ENCODE measurements at regions not wholly inside any gene's neighbourhood (a gene's known extent, or its start where the extent isn't known, plus 50 kb on each side); places are given as distances from the start of the nearest gene placed in this dataset.
"Not testable (repeated sequence)": the region's sequence is repeated elsewhere in the genome, so short reads cannot be mapped to it uniquely, and the experiment has no call there.

DNA sequence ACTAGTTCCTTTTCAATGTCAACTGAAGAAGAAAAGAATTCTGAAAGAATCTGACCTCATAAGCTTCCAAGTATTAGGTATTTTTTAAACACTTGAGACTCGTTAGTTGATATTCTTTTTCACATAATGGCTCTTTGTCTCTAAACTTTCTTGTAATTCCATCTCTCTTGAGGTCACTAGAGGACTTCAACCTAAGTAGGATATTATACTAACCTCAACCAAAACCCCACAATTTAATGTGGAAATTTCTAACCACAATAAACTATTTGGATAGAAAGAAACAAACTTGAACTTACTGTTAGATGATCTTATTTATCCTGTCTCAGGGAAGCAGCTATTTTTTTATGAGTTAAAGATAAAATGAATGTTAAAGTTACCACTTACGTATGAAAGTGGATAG is 206.9 kb upstream of the FSIP2 start:
- no peak overlapping the region for H3K4me3 ChIP-seq (ENCODE audit: low read depth, low read length)
- CTCF ChIA-PET, result no interaction called here
- POLR2A ChIA-PET, result no interaction called here
- TF ChIP-seq, protein P1, sequence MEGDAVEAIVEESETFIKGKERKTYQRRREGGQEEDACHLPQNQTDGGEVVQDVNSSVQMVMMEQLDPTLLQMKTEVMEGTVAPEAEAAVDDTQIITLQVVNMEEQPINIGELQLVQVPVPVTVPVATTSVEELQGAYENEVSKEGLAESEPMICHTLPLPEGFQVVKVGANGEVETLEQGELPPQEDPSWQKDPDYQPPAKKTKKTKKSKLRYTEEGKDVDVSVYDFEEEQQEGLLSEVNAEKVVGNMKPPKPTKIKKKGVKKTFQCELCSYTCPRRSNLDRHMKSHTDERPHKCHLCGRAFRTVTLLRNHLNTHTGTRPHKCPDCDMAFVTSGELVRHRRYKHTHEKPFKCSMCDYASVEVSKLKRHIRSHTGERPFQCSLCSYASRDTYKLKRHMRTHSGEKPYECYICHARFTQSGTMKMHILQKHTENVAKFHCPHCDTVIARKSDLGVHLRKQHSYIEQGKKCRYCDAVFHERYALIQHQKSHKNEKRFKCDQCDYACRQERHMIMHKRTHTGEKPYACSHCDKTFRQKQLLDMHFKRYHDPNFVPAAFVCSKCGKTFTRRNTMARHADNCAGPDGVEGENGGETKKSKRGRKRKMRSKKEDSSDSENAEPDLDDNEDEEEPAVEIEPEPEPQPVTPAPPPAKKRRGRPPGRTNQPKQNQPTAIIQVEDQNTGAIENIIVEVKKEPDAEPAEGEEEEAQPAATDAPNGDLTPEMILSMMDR (IDR thresholded peaks at IDR 0.05; ENCODE audit: insufficient read depth, low read length, missing control alignments), result no peak
- no peak for DNase-seq (ENCODE audit: low read depth, low spot score)

DNA sequence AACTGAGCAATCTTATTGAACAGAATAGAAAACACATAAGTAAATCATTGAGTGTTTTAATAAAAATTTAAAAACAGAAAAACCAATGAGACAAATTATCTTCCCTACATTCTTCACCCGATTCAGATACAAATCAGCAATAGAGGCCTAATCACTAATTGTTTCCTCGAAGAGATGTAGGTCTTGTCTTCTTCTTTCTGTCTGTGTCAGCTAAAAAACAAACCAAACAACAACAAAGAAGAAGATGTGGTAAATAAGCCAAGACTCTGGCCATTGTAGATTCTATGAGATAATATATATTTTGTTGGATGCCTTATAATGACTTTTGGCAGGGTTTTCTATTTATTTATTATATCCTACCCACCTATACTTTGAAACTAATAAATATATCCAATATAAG is 200.9 kb upstream of the FSIP2 start:
- CTCF ChIA-PET, result no interaction called here
- TF ChIP-seq, protein P1 (IDR thresholded peaks at IDR 0.05; ENCODE audit: insufficient read depth, low read length, missing control alignments), result no peak
- no peak for DNase-seq (ENCODE audit: low read depth, low spot score)
- POLR2A ChIA-PET, result no interaction called here
- H3K4me3 ChIP-seq (ENCODE audit: low read depth, low read length), result no peak overlapping the region

DNA sequence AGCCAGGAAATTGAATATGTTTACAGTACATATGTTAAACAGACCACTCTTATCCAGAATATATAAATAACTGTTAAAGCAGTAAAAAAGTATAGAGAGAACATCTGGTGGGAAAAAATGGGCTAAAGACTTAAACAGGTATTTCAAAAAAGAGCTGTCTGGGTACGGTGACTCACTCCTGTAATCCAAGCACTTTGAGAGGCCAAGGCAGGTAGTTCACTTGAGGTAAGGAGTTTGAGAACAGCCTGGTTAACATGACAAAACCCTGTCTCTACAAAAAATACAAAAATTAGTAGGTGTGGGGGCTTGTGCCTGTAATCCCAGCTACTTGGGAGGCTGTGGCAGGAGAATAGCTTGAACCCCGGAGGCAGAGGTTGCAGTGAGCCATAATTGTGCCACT is 171.4 kb upstream of the FSIP2 start:
- DNase-seq (ENCODE audit: low read depth, low spot score), result no peak
- TF ChIP-seq, protein P1 (IDR thresholded peaks at IDR 0.05; ENCODE audit: insufficient read depth, low read length, missing control alignments), result no peak
- H3K4me3 ChIP-seq (ENCODE audit: low read depth, low read length), result no peak overlapping the region
- ChIA-PET CTCF (no interaction called here), POLR2A (no interaction called here)

DNA sequence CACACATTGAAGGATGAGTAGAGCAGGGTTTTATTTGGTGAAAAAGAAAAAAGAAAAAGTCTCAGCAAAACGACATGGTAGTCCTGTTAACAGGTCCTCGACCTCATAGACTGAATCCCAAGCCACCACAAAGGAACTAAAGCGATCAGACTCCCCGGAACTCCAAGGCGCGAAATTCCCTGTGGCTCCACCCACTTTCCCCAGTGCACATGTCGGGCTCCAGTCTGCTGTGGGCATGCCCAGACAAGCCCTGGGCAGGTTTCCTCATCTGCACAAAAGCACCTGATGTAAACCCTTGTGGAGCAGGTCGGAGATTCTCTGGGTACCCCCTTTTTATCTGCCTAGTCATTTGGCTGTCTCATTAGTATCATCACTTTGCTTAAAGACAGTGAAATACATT is 170.7 kb upstream of the FSIP2 start:
- no peak overlapping the region for H3K4me3 ChIP-seq (ENCODE audit: low read depth, low read length)
- no peak for DNase-seq (ENCODE audit: low read depth, low spot score)
- CTCF ChIA-PET, result no interaction called here
- TF ChIP-seq, protein P1 (IDR thresholded peaks at IDR 0.05; ENCODE audit: insufficient read depth, low read length, missing control alignments), result no peak
- POLR2A ChIA-PET, result no interaction called here

DNA sequence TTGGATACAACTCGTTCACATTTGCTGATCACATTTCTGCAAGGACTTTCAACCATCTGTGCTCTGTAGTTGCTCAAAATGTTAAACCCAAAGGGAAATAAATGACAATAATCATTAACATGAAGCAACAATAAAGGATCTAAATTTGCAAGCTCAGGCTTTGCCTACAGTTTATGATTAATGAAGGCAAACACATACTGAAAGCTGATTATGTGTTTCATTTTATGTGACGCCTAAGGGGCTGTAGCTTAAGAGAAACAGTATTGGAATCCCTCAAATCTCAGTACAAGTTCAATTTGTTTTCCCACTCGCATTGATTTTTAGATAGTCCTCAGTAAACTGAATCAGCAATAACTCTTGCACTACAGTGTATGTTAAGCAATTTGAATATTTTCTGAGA is 160.3 kb upstream of the FSIP2 start:
- no peak for DNase-seq (ENCODE audit: low read depth, low spot score)
- CTCF ChIA-PET, result no interaction called here
- POLR2A ChIA-PET, result no interaction called here
- TF ChIP-seq, protein P1 (IDR thresholded peaks at IDR 0.05; ENCODE audit: insufficient read depth, low read length, missing control alignments), result no peak
- H3K4me3 ChIP-seq (ENCODE audit: low read depth, low read length), result no peak overlapping the region

DNA sequence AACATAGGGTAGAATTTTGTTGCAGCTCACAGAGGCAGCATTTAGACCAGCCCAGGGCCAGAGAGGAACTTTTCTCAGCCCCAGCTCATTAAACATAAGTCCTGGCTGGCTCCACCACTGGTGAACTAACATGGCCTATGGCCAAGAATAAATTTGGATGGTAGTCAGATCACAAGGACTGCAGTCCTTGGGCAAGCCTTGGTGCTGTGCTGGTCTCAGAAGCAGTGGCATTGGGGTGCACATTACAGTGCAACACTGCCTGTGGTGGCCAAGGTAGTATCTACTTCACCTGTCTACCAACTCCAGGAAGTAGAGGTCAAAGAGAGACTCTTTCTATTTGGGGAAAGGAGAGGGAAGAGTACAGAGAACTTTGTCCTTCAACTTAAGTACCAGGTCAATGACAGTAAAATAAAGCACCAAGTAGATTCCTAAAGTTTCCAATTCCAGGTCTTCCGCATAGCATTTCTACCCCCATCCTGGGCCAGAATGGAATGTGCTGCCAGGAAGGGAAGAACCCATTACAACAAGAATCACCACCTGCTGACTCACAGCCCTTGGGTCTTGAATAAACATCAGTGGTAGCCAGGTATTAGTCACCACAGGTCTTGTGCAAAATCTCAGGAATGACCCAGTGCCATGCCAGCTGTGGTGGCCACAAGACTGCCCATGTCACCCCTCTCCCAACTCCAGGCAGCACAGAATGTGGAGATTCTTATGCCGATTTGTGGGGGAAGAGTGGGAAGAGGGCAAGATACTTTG is 155.4 kb upstream of the FSIP2 start:
- ChIA-PET CTCF (no interaction called here), POLR2A (no interaction called here)
- no peak overlapping the region for H3K4me3 ChIP-seq (ENCODE audit: low read depth, low read length)
- no peak for DNase-seq (ENCODE audit: low read depth, low spot score)
- TF ChIP-seq, protein P1 (IDR thresholded peaks at IDR 0.05; ENCODE audit: insufficient read depth, low read length, missing control alignments), result no peak

DNA sequence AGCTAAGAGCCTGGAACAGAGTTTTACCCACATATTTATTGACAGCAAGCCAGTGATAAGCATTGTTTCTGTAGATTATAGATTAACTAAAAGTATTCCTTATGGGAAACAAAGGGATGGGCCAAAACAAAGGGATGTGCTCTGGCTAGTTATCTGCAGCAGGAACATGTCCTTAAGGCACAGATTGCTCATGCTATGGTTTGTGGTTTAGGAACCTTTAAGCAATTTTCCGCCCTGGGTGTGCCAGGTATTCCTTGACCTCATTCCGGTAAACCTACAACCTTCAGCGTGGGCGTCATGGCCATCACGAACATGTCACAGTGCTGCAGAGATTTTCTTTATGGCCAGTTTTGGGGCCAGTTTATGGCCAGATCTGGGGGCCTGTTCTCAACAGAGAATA is 153.4 kb upstream of the FSIP2 start:
- CTCF ChIA-PET; DNase-seq (ENCODE audit: low read depth, low spot score); H3K4me3 ChIP-seq (ENCODE audit: low read depth, low read length); POLR2A ChIA-PET: not testable (repeated sequence)

DNA sequence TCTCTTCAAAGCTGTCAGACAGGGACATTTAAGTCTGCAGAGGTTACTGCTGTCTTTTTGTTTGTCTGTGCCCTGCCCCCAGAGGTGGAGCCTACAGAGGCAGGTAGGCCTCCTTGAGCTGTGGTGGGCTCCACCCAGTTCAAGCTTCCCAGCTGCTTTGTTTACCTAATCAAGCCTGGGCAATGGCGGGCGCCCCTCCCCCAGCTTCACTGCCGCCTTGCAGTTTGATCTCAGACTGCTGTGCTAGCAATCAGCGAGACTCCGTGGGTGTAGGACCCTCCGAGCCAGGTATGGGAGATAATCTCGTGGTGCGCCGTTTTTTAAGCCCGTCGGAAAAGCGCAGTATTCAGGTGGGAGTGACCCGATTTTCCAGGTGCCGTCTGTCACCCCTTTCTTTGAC is 147.3 kb upstream of the FSIP2 start:
- POLR2A ChIA-PET, CTCF ChIA-PET: not testable (repeated sequence)

More for the DNA sequence above, 147.3 kb upstream of the FSIP2 start:
- H3K4me3 ChIP-seq (ENCODE audit: low read depth, low read length); DNase-seq (ENCODE audit: low read depth, low spot score): not testable (repeated sequence)

Measured in AG04449 (cell line).